ENCODE measurements at regions not wholly inside any gene's neighbourhood (a gene's known extent, or its start where the extent isn't known, plus 50 kb on each side); places are given as distances from the start of the nearest gene placed in this dataset.

DNA sequence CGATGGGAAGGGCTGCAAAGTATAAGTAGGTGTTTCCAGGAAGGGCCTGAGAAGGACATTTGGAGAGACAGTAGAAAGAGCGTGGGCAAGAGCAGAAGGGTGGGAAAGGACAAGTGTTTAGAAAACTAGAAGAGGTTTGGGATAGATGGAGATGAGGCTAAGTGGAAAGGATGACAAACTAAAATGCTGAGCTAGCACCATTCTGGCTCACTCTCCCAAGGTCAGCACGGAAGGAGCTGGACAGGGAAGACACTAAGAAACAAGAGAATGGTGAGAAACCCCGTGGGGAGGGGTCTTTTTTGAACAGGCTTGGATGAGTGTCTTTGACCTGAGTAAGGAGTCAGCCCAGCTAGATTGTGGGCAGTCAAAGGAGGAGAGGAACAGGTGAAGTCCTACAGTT is 286.0 kb downstream of the CDK5RAP2 start:
- no peak overlapping the region for H3K4me3 ChIP-seq (ENCODE audit: low read length)
- DNase-seq (ENCODE audit: low read depth): no peak
- TF ChIP-seq, protein P1, sequence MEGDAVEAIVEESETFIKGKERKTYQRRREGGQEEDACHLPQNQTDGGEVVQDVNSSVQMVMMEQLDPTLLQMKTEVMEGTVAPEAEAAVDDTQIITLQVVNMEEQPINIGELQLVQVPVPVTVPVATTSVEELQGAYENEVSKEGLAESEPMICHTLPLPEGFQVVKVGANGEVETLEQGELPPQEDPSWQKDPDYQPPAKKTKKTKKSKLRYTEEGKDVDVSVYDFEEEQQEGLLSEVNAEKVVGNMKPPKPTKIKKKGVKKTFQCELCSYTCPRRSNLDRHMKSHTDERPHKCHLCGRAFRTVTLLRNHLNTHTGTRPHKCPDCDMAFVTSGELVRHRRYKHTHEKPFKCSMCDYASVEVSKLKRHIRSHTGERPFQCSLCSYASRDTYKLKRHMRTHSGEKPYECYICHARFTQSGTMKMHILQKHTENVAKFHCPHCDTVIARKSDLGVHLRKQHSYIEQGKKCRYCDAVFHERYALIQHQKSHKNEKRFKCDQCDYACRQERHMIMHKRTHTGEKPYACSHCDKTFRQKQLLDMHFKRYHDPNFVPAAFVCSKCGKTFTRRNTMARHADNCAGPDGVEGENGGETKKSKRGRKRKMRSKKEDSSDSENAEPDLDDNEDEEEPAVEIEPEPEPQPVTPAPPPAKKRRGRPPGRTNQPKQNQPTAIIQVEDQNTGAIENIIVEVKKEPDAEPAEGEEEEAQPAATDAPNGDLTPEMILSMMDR (conservative IDR thresholded peaks at IDR 0.05; ENCODE audit: low read depth, low read length): no peak

- TF ChIP-seq, protein P1 (conservative IDR thresholded peaks at IDR 0.05; ENCODE audit: low read depth, low read length): no peak
- no peak for DNase-seq (ENCODE audit: low read depth)
- no peak overlapping the region for H3K4me3 ChIP-seq (ENCODE audit: low read length)
Measured at GRCh38 chr9:120292606-120293005, 287.4 kb downstream of the CDK5RAP2 start.

DNA sequence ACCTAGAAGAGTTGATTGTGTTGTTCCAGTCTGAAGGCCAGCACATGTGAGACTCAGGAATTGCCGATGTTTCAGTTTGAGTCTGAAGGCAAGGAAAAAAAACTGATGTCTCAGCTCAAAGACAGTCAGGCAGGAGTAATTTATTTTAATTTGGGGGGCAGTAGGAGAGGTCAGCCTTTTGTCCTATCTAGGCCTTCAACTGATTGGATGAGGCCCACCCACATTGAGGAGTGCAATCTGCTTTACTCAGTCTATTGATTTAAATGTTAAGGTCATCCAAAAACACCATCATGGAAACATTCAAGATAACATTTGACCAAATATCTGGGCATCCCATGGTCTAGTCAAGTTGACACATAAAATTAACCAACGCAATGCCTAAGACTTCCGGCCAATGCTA is 288.9 kb downstream of the CDK5RAP2 start:
- TF ChIP-seq, protein P1 (conservative IDR thresholded peaks at IDR 0.05; ENCODE audit: low read depth, low read length): no peak
- no peak for DNase-seq (ENCODE audit: low read depth)
- H3K4me3 ChIP-seq (ENCODE audit: low read length): no peak overlapping the region

DNA sequence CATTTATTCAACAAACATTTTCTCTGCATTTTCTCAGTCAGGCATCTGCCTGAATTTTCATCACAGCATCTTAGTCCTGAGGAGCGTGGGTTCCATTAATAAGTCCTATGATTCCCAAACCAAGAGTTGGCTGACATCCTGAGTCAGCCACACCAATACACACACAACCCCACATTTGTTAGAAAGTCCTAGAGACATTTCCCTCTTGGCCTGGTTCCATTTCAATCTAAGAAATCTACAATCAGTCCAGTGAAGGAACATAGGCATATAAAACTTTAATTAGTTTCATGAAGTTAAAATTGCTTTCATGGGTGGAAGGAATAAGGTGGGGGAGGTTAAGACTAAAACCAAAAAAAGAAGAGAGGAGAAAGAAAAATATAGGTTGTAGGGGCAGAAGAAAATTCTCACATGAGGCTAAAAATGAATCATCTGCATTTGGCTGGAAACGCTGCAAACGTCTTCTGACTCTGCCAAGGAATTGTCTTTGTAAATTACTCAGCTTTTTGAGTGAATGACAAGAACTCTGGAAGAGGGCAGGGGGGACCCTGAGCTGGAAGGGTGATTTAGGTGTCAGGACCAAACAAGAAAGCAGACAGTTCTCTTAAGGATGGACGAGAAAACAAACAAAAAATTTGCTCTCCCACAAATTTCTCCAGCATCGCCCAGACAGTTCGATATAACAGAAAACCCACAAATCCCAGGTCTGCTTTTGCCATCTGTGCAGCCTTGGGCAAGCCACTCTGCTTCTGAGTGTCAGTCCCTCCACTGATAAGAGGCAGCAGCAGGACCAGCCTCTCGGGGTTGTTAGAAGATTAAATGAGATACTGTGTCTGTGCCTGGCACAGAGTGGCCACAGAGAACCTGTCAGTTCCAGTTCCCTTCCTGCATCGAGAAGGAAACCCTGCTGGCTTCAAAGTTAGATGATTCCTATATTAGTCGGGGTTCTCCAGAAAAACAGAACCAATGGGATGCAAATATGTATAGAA is 289.7 kb downstream of the CDK5RAP2 start:
- TF ChIP-seq, protein P1 (conservative IDR thresholded peaks at IDR 0.05; ENCODE audit: low read depth, low read length): no peak
- H3K4me3 ChIP-seq (ENCODE audit: low read length): no peak overlapping the region
- DNase-seq (ENCODE audit: low read depth): no peak

DNA sequence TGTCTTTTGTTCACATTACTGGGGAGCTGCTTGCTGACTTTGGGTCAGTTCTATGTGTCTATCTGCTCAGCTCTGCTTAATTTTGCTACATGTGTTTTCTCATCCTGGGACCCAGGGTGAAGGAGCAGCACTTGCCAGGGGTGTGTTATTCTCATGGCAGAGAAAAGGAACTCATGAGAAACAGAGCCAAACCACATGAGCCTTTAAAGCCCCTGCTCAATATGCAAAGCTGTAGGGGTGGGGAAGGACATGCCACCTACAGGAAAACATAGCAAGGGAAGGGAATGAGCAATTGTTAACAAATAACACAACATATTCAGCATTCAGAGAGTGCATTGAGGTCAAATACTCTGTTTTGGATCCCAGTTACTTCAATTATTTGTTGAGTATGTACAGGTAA is 290.9 kb downstream of the CDK5RAP2 start:
- no peak overlapping the region for H3K4me3 ChIP-seq (ENCODE audit: low read length)
- TF ChIP-seq, protein P1 (conservative IDR thresholded peaks at IDR 0.05; ENCODE audit: low read depth, low read length): no peak
- DNase-seq (ENCODE audit: low read depth): no peak

DNA sequence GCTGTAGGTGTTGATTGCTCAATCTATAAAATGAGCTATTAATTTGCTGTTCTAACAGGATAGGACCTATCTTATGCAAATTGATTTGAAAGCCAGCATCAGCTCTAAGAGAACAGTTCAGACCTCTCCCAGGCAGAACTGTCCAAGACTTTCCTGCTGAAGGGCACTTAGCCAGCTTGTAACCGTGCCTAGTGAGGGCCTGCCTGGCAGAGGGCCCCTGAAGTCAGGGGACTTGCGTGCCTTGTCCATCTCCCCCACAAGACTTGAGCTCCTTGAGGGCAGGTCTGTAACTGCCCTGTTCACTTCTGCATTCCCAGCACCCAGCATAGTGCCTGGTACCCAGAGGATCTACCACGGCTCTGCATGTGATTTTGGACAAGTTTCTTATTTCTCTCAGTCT is 293.4 kb downstream of the CDK5RAP2 start:
- TF ChIP-seq, protein P1 (conservative IDR thresholded peaks at IDR 0.05; ENCODE audit: low read depth, low read length): no peak
- no peak overlapping the region for H3K4me3 ChIP-seq (ENCODE audit: low read length)
- no peak for DNase-seq (ENCODE audit: low read depth)

DNA sequence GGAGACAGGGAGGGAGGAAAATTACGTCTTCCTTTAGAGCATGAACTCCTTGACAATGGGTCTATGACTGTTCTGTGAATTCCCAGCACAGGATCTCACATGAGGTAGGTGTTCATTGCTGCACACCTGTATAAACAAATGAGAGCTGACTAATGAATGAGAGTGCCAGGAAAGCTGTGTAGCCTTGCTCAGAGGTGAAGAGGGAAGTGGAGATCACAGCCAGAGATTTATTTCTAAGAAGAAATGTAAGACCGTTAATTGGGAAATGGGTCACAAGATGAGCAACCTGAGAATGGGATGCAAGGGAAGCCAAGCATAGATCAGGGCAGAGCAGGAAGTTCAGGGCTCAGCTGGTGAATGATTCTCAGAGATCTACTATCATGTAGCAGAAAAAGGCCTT is 295.1 kb downstream of the CDK5RAP2 start:
- no peak for DNase-seq (ENCODE audit: low read depth)
- no peak overlapping the region for H3K4me3 ChIP-seq (ENCODE audit: low read length)
- TF ChIP-seq, protein P1 (conservative IDR thresholded peaks at IDR 0.05; ENCODE audit: low read depth, low read length): no peak

All from retinal pigment epithelial cell (primary cell).